Stimulated activated effector memory CD8-positive, alpha-beta T cell treated with anti-CD3 and anti-CD28 coated beads, Interleukin-12 subunit alpha, Interleukin-12 subunit beta, amount 100 ng/mL, for 72 hours (primary cell): ENCODE measurements at regions not wholly inside any gene's neighbourhood (a gene's known extent, or its start where the extent isn't known, plus 50 kb on each side); places are given as distances from the start of the nearest gene placed in this dataset.

Source experiments
- ATAC-seq: fragments of 150-1000 bp; cut with Tn5 transposase; 2 replicates; pipeline ENCODE4 v1.10.0; 2021
- DNase-seq, 2 donors: peaks; one replicate each; pipeline ENCODE4 v3.0.0; 2021 to 2022; ENCODE audit warnings: low spot score in 2 of 2
- H3K27ac Mint-ChIP-seq: one replicate; pipeline ENCODE4 v1.8.0; 2022; ENCODE audit warnings: mild to moderate bottlenecking, mixed read lengths
- H3K36me3 Mint-ChIP-seq: one replicate; pipeline ENCODE4 v1.8.0; 2022; ENCODE audit warnings: mild to moderate bottlenecking, mixed read lengths
- H3K4me1 Mint-ChIP-seq: one replicate; pipeline ENCODE4 v1.8.0; 2022; ENCODE audit warnings: mixed read lengths
- H3K4me3 Mint-ChIP-seq: one replicate; pipeline ENCODE4 v1.8.0; 2022; ENCODE audit warnings: mild to moderate bottlenecking, mixed read lengths
- H3K9me3 Mint-ChIP-seq: one replicate; pipeline ENCODE4 v1.8.0; 2022; ENCODE audit warnings: mixed read lengths

- H3K36me3 Mint-ChIP-seq: no peaks in the 10 kb centered on the region
- ATAC-seq (no peak), DNase-seq (no peak)
- no peak overlapping the region for H3K4me3 Mint-ChIP-seq
- H3K9me3 Mint-ChIP-seq: no peaks in the 10 kb centered on the region
- no peak overlapping the region for H3K27ac Mint-ChIP-seq
- no peaks in the 10 kb centered on the region for H3K4me1 Mint-ChIP-seq
Measured at GRCh38 chr7:82701949-82702348, 258.4 kb upstream of the CACNA2D1 start.

DNA sequence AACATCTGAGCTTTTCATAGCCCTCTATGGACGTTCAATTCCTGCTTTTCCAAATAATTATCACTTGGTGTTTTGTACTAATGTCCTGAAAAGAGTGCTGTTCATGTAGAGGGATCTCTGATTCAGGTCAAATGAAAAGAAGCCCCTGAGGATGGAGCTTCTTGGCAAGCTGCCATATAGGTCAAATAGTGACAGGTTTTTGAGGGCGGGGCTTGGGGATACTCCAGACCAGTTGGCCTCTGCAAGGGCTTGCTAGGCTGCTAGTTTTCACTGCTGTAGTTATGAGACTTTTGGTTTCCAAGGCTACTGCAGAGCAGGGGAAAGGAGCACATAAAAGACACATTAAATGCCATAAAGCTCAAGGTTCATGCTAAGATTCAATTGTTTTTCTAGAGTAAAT lies 257.2 kb upstream of the CACNA2D1 start:
- Mint-ChIP-seq H3K9me3 (no peaks in the 10 kb centered on the region), H3K4me1 (no peaks in the 10 kb centered on the region), H3K36me3 (no peaks in the 10 kb centered on the region), H3K4me3 (no peak overlapping the region), H3K27ac (no peak overlapping the region)
- DNase-seq: no peak
- no peak for ATAC-seq

GRCh38 chr7:82699773-82700186 lies 256.2 kb upstream of the CACNA2D1 start:
- H3K36me3 Mint-ChIP-seq: no peaks in the 10 kb centered on the region
- no peaks in the 10 kb centered on the region for H3K4me1 Mint-ChIP-seq
- ATAC-seq (no peak), DNase-seq (no peak)
- no peak overlapping the region for H3K27ac Mint-ChIP-seq
- H3K9me3 Mint-ChIP-seq: no peaks in the 10 kb centered on the region
- no peak overlapping the region for H3K4me3 Mint-ChIP-seq

DNA sequence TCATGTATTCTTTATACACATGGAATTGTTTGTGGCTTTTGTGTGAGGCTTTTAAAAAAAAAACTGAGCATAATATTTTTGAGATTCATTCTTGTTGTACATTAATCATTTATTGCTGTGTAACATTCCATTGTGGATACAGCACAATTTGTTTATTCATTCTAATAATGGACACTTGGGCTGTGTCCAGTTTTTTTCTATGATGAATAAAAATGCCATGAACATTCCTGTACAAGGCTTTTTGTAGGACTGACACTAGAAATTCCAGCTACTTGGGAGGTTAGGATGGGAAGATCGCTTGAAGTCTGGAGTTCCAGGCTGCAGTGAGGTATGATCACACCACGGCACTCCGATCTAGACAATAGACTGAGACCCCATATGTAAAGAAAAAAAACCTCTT lies 254.3 kb upstream of the CACNA2D1 start:
- DNase-seq: no peak
- no peak overlapping the region for H3K27ac Mint-ChIP-seq
- H3K4me1 Mint-ChIP-seq: no peaks in the 10 kb centered on the region
- H3K9me3 Mint-ChIP-seq: no peaks in the 10 kb centered on the region
- no peak for ATAC-seq
- no peak overlapping the region for H3K4me3 Mint-ChIP-seq
- H3K36me3 Mint-ChIP-seq: no peaks in the 10 kb centered on the region

GRCh38 chr7:82696631-82697030 lies 253.1 kb upstream of the CACNA2D1 start:
- no peaks in the 10 kb centered on the region for H3K4me1 Mint-ChIP-seq
- ATAC-seq (no peak), DNase-seq (no peak)
- no peaks in the 10 kb centered on the region for H3K36me3 Mint-ChIP-seq
- H3K27ac Mint-ChIP-seq: no peak overlapping the region
- H3K4me3 Mint-ChIP-seq: no peak overlapping the region
- H3K9me3 Mint-ChIP-seq: no peaks in the 10 kb centered on the region

GRCh38 chr7:82694022-82694421 lies 250.4 kb upstream of the CACNA2D1 start:
- H3K4me3 Mint-ChIP-seq: no peak overlapping the region
- H3K36me3 Mint-ChIP-seq: no peaks in the 10 kb centered on the region
- H3K27ac Mint-ChIP-seq: no peak overlapping the region
- no peak for DNase-seq
- ATAC-seq: no peak
- H3K9me3 Mint-ChIP-seq: no peaks in the 10 kb centered on the region
- H3K4me1 Mint-ChIP-seq: no peaks in the 10 kb centered on the region

DNA sequence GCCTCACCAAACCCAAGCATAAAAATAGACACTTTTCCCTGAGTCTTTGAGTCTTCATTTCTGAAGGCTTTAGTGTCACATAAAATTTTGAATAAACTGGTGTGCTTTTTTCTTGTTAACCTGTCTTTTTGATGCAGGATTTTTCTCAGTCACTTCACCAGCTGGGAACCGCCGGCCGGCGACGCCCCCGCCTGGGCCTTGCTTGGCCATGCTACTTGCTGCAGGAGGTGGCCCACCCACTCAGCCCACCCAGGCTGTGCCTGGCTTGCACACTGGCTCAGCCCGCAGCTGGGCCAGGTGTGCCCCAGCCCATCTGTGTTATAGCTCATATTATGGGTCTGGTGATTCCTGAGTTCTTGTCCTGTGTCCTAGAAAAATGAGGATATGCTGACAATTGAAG lies 247.4 kb upstream of the CACNA2D1 start:
- H3K9me3 Mint-ChIP-seq: no peaks in the 10 kb centered on the region
- no peak overlapping the region for H3K27ac Mint-ChIP-seq
- no peak for DNase-seq
- no peak overlapping the region for H3K4me3 Mint-ChIP-seq
- ATAC-seq: no peak
- no peaks in the 10 kb centered on the region for H3K36me3 Mint-ChIP-seq
- no peaks in the 10 kb centered on the region for H3K4me1 Mint-ChIP-seq

GRCh38 chr7:82685214-82685613 lies 241.6 kb upstream of the CACNA2D1 start:
- DNase-seq (no peak), ATAC-seq (no peak)
- no peak overlapping the region for H3K4me3 Mint-ChIP-seq

GRCh38 chr7:82678716-82679115 lies 235.1 kb upstream of the CACNA2D1 start:
- H3K4me3 Mint-ChIP-seq: peak overlapping the region; percentile 32
- DNase-seq: no peak
- peak; percentile 77 for ATAC-seq
- H3K4me1 Mint-ChIP-seq: peaks cover 6% of the 10 kb centered on the region
- H3K9me3 Mint-ChIP-seq: peaks cover 7% of the 10 kb centered on the region
- peaks cover 6% of the 10 kb centered on the region for H3K36me3 Mint-ChIP-seq
- peak overlapping the region; percentile 75 for H3K27ac Mint-ChIP-seq

More at GRCh38 chr7:82685214-82685613, 241.6 kb upstream of the CACNA2D1 start:
- Mint-ChIP-seq H3K27ac (no peak overlapping the region), H3K36me3 (no peaks in the 10 kb centered on the region), H3K4me1 (no peaks in the 10 kb centered on the region), H3K9me3 (peaks cover 5% of the 10 kb centered on the region)

DNA sequence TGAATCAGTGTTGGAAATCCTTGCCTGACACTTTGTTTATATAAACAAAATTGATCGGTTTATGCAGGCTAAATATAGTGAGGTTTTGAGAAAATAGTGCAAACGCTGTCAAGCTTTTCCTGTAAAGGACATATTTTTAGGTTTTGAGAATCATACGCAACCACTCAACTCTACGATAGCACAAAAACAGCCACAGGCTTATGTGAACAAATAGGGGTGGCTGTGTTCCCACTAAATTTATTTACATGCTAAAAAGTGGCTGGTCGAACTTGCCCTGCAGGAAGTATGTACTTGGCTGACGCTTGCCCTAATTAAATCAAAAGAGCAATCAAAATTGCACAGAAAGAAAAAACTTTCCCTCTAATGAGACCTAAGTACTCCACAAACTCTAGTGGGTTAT lies 234.7 kb upstream of the CACNA2D1 start:
- ATAC-seq (peak; percentile 4), DNase-seq (no peak)
- Mint-ChIP-seq H3K4me1 (peaks cover 6% of the 10 kb centered on the region), H3K9me3 (peaks cover 3% of the 10 kb centered on the region), H3K4me3 (peak overlapping the region; percentile 32), H3K27ac (peak overlapping the region; percentile 75), H3K36me3 (peaks cover 6% of the 10 kb centered on the region)

GRCh38 chr7:82677493-82677892 lies 233.9 kb upstream of the CACNA2D1 start:
- peak; percentile 96 for ATAC-seq
- peaks cover 6% of the 10 kb centered on the region for H3K4me1 Mint-ChIP-seq
- peak overlapping the region; percentile 56 for H3K27ac Mint-ChIP-seq
- DNase-seq: no peak
- H3K4me3 Mint-ChIP-seq: peak overlapping the region; percentile 32
- peaks cover 6% of the 10 kb centered on the region for H3K36me3 Mint-ChIP-seq
- peaks cover 2% of the 10 kb centered on the region for H3K9me3 Mint-ChIP-seq

GRCh38 chr7:82676777-82677463 lies 233.3 kb upstream of the CACNA2D1 start:
- Mint-ChIP-seq H3K4me3 (peak overlapping the region; percentile 32), H3K36me3 (peaks cover 6% of the 10 kb centered on the region), H3K9me3 (peaks cover 2% of the 10 kb centered on the region), H3K4me1 (peaks cover 6% of the 10 kb centered on the region), H3K27ac (peak overlapping the region; percentile 56)
- ATAC-seq: no peak
- DNase-seq: no peak

GRCh38 chr7:82675396-82675795 lies 231.8 kb upstream of the CACNA2D1 start:
- no peak overlapping the region for H3K4me3 Mint-ChIP-seq
- peaks cover 6% of the 10 kb centered on the region for H3K4me1 Mint-ChIP-seq
- H3K36me3 Mint-ChIP-seq: peaks cover 6% of the 10 kb centered on the region
- DNase-seq (no peak), ATAC-seq (no peak)
- H3K9me3 Mint-ChIP-seq: peaks cover 2% of the 10 kb centered on the region
- no peak overlapping the region for H3K27ac Mint-ChIP-seq

GRCh38 chr7:82674268-82674667 lies 230.7 kb upstream of the CACNA2D1 start:
- H3K9me3 Mint-ChIP-seq: peaks cover under 1% of the 10 kb centered on the region
- no peak overlapping the region for H3K4me3 Mint-ChIP-seq
- DNase-seq (no peak), ATAC-seq (no peak)
- H3K36me3 Mint-ChIP-seq: peaks cover 2% of the 10 kb centered on the region
- H3K27ac Mint-ChIP-seq: no peak overlapping the region
- peaks cover 6% of the 10 kb centered on the region for H3K4me1 Mint-ChIP-seq

GRCh38 chr7:82672078-82672477 lies 228.5 kb upstream of the CACNA2D1 start:
- Mint-ChIP-seq H3K4me3 (no peak overlapping the region), H3K27ac (no peak overlapping the region), H3K36me3 (no peaks in the 10 kb centered on the region), H3K4me1 (no peaks in the 10 kb centered on the region), H3K9me3 (no peaks in the 10 kb centered on the region)
- DNase-seq: no peak
- no peak for ATAC-seq

- Mint-ChIP-seq H3K36me3 (no peaks in the 10 kb centered on the region), H3K4me3 (no peak overlapping the region), H3K27ac (no peak overlapping the region), H3K9me3 (no peaks in the 10 kb centered on the region), H3K4me1 (no peaks in the 10 kb centered on the region)
- no peak for DNase-seq
- no peak for ATAC-seq
Measured at GRCh38 chr7:82669141-82669540, 225.6 kb upstream of the CACNA2D1 start.

- Mint-ChIP-seq H3K9me3 (no peaks in the 10 kb centered on the region), H3K27ac (no peak overlapping the region), H3K4me3 (no peak overlapping the region), H3K4me1 (no peaks in the 10 kb centered on the region), H3K36me3 (no peaks in the 10 kb centered on the region)
- ATAC-seq (no peak), DNase-seq (no peak)
Measured at GRCh38 chr7:82668676-82669075, 225.1 kb upstream of the CACNA2D1 start.
